HG02870 (cell line): ENCODE measurements at regions not wholly inside any gene's neighbourhood (a gene's known extent, or its start where the extent isn't known, plus 50 kb on each side); places are given as distances from the start of the nearest gene placed in this dataset.

Experiments used
- ATAC-seq: cut with Tn5 transposase; IDR thresholded peaks from one replicate; pipeline ENCODE4 v1.9.1; 2021; ENCODE audit warnings: mild to moderate bottlenecking, moderate library complexity; ENCODE audit not compliant: unreplicated experiment

DNA sequence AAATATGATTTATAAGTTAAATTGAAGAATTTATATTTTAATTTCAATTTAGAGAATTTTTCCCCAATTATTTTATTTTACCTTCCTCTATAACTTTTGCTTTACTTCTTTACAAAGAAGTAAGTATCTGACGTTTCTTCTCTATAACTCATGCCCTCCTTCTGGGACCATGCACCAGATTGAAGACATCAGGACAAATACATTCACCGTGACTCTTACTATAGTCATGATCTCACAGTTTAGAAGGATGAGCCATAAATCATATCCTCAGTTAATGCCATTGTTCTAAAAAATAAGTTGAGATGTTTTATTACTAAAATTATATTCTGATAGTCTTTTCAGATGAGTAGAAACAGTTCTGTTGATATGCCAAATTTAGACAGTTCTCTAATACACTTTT is 279.3 kb downstream of the TMX3 start:
- ATAC-seq, result no peak

DNA sequence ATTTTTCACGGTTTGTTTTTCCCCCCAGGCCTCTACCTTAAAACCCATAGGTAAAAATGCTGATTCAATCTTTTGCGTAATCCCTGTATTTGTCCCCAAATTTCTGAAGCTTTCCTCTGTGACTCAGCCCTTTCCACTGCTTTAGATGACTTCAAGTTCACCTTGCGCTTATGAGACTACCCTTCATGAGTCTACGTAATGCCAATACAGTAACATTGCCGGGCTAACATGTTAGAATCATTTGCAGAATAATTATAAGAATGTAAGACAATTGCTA is 283.0 kb downstream of the TMX3 start:
- ATAC-seq, result no peak

DNA sequence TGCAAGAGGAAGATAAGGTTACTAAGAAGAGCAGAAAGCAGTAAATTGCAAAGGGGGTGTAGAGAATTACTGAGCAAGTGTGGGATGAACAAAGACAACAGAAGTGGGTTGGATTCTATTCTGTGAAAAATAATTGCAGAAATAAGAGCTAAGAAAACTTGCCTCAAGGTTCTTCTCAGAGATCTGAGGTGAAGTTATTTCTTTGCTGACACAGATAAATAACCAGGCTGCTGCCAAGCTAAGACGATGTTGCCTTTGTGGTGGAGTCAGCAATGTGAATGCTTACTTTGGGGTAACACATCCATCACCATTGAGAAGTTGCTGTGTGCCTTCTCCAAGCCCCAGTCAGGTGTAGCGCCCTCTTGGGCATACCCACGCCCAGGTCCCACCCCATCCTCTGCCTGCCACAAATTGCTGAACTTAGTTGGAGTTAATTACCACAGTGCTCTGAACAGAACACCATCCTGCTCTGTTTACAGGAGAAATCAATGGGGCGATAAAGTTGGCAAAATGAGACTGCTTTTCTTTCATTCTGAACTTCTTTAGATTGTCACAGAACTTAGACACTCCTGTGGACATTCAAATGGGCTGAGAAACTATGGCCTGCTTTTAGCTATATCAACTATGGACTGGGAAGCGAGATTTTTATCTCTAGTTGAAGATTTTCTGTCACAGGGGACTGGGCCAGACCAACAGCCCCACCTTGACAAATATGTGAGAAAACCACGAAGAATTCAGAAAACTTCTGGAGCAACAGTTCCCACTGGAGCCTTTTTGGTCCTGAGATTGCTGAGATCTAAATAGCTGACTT is 283.6 kb downstream of the TMX3 start:
- no peak for ATAC-seq

DNA sequence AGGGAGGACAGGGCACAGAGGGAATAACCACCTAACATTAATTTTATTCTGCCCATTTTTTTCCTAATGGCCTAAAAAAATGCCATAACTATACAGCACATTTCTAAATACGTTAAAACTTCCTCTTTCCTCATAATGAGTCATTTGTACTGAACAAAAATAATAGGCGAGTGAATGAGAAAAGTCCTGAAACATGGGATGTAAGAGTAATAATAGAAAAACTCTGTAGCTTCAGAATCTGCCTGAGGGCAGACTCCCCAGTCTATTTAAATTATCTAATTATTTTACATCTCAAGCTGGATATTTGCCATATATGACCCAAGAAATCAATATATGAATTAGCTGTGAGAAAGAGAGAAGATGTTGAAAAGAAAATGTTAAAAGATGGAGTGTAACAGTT is 285.1 kb downstream of the TMX3 start:
- no peak for ATAC-seq

DNA sequence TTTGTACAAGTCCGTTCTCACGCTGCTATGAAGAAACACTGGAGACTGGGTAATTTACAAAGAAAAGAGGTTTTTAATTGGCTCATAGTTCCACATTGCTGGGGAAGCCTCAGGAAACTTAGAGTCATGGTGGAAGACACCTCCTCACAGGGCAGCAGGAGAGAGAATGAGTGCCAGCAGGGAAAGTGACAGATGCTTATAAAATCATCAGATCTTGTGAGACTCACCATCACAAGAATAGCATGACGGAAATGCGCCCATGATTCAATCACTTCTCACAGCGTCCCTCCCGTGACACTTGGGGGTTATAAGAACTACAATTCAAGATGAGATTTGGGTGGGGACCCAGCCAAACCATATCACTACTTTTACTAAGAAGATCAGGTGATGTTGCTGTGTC is 285.8 kb downstream of the TMX3 start:
- no peak for ATAC-seq

DNA sequence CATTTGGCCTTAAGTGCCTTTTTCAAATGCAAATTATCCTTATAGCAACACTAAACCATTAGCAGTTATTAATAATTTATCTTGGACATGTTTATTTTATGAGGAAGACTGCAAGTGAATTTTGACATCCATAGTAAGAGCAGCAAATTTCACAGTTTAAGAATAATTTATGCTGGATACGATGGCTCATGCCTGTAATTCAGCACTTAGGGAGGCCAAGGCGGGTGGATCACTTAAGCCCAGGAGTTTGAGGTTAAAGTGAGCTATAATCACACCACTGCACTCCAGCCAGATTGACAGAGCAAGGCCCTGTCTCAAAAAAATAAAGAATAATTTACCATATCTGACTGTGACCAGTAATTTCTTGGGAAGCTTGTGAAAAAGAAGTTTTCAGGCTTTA is 286.2 kb downstream of the TMX3 start:
- no peak for ATAC-seq

DNA sequence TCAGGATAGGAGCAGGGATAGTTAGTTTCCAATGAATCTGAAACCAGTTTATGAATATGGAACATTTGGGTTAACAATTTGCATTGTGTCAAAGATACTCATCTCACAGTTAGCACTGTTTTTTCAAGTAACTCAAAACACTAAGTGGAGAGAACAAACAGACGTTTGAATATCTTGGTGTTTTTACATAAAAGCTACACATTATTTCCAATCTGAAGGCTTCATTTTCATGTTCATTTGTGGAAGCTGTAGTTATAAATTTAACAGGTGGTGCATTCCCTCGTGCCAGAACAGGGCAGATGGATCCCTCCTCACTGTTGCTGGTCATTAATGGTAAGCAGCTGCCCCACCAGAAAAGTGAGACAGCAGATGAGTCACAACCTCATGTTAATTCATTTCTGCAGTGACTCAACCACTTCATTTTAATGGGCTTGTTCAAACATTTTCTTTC is 286.9 kb downstream of the TMX3 start:
- ATAC-seq, result no peak

DNA sequence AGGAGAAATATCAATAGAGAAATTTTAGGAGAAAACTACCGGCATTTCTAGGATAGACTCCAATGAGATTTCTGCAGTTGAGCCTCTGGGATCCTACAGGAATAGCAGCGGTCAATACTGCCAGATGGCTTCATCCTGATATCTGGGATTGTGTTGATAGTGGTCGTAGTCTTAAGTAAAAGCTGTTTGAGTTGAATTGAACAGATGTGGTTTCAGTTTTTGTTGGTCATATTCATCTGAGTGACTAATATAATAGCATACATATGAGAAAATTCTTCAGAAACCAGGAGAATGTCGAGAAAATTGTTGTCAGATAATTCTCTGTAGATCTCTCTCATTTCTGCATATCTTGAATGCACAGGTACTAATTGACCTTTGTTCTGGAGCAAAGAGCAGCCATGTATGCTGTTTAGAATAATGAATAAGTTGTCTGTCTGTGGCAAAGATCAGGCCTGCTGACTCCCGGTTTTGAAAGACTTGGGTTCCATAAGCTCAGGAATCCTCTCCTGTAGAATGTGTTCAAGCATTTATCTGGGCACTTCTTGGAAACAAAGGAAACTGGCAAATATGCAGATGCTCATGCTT is 288.1 kb downstream of the TMX3 start:
- no peak for ATAC-seq

DNA sequence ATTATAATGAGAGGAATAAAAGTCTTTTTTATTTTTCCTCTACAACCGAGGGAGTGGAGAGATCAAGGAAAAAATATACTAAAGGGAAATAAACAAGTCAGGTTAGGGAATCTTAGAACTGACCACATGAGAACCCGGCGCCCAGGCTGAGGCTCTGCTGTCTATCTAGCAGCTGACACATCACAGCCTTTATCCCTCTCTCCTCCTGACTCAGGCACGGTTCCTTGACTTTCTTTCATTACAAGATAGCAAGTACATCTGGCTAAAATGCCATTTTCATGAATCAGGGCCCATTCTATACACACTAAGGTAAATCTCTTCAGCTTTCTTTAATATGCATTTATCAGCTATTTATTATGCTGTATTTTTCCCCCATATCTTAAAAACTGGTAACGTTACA is 296.0 kb downstream of the TMX3 start:
- no peak for ATAC-seq

DNA sequence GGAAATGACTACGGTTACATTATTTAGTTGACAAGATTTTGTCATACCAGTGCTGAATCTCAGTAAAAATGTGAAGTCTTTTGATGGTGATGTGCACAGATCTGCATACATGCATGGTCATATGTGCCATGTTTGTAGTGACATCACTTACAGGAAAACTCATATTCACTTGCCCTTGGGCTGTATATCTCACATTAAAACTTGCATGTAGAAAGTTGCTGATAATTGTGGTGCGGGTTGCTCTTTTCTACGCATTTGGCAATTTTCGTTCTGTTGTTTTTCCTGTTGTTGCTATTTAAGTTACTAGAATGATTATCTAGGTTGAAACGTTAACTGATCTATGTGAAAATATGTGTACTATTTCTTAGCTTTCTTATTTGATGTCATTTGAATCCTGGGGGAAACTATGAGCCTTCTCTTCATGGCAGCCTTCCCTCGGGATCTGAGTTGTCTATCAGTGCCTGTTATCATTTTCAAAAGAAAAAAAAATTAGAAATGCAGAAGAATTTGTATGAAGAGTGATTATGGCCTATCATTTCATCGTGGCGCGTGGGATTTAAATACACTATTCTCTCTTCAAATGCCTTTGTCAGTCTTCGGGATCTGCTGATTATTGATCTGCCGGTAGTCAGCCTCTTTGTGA is 296.6 kb downstream of the TMX3 start:
- ATAC-seq, result no peak

DNA sequence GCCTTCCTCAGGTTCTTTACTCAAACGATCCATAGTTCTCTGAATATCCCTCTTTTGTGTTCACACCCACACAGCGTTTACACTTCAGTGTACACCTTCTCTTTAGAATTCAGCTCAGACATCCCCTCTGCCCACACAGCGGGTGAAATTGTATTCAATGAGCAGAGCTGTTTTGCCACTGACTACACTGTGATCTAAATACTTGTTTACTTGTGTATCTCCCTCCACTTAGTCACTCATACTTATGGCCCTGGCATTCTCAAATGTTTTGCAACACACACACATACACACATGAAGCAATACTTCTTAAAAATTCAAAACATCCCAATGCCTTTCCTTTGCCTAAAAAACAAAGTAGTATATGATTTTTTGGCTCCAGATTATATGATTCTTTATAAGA is 297.1 kb downstream of the TMX3 start:
- ATAC-seq, result no peak

DNA sequence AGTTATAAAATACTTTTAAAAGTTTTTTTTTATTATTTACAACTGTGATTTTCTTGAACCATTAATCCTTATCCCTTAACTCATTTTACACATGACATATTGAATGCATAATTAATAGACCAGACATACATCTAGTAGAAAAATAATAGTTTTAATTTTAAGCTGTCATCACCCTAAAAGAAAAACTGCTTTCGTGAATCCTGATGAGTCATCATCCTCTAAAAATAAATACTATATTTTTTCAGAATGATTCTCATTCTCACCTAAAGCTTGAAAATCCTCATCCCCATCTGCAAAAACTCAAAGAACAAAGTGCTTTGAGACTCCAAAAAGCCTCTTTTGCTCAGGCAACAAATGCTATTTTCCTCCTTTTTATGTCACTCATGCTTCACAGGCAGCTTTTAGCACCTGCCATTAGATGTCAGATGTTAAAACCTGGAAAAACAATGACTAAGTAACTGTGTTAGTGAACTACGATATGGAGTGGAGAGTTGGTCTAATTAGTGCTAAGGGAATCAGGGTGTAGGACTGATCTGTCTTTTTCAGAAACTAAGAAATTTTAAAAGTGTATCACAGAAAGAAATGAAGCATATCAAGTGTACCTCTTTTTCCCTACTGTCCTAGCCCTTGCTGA is 297.6 kb downstream of the TMX3 start:
- ATAC-seq, result no peak

DNA sequence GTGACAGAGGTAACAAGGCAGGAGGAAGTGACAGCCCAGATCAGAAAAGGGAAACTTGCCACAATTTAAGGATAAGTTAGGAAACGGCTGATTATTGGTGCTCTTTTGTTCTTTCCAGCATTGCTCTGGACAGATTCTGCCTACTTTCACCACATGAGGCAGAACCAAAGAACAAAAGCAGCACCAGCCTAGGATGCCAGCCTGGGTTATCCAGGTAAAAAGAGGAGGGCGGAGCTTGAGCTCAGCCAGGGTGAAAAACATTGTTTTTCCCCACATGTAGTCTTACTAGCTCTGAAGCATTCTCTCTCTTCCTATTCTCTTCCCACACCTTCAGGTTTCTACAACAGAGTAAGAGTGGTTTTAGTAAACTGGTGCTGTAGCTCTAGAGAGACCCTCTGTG is 300.5 kb downstream of the TMX3 start:
- ATAC-seq, result no peak

DNA sequence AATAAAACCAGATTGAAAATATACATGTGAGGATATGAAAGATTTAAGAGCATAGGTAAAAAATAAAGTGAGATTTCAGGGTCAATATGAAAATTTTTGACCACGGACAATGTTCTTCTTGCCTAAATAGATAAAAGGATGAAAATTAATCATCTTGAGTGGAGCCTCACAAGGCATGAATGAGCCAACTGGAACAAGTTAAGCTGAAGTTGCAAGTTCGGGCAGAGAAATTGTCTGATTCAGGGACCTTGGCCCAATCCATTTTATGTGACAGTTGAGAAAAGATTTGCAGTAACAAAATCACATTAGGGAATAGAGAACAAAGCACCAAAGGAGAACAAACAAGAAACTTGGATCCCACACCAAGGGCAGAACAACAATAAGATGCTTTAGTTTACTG is 305.3 kb downstream of the TMX3 start:
- no peak for ATAC-seq

DNA sequence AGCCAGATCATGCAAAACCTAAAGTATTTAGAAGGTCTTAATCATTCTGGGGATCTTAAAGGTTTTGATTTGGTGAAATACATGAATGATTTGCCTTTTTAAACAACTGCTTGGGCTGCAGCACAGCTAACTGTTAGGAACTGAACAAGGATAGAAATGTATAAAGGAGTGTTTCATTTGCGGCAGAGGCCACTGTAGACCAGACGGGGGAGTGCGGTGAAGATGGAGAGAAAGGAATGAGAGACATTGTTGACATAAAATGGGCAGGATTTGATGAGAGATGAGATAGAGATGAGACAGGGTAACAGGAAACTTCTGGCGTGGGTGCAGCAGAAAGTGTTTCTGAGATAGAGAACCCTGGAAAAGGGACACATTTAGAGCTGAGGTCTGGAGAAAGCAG is 308.1 kb downstream of the TMX3 start:
- no peak for ATAC-seq

DNA sequence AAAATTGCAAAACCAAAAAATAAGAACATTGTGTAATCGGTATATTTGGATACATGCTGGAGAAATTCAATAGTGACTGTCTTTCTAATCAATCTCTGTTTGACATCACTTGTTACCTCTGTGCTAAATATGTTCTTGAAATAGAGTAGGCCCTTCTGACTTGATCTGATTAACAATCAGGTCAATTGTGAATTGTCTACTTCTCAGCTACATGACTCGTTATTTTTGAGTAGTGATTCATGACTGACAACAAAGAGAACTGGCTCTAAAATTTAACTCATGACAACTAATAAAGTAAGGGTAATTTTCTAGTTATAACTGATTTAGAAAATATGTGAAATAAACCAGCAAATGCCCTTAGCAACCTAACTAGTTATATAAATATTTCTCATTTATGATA is 312.1 kb downstream of the TMX3 start:
- ATAC-seq, result no peak

DNA sequence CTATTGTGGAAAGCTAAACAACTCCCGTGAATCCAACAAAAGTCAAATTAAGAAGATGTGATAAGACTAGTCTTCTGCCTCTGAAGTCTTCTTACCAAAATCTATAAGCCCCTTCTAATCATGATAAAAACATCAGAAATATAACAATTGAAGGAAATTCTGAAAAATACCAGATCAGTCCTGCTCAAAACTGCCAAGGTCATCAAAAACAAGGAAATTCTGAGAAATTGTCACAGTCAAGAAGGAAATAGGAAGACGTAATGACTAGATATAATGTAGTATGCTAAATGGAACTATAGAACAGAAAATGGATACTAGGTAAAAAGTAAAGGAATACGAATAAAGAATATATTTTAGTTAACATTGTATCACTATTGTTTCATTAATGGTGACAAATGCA is 314.0 kb downstream of the TMX3 start:
- no peak for ATAC-seq

DNA sequence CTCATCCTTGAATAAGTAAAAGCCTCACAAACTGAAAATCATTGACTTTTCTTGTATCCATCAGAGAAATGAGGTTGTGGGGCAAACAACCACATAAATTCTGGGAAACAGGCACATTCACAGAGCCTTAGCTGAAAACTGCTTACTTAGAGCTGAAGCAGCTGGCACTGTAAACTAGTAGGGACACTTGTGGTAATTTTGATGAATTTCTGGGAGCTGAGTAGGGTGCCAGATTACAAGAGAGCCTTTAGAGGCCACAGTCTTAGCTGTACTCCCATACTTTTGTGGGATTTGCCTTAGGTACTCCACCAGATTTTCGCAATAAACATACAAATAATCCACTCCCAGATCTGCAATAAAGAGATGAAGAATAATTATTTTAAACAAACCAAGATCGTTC is 315.2 kb downstream of the TMX3 start:
- no peak for ATAC-seq

DNA sequence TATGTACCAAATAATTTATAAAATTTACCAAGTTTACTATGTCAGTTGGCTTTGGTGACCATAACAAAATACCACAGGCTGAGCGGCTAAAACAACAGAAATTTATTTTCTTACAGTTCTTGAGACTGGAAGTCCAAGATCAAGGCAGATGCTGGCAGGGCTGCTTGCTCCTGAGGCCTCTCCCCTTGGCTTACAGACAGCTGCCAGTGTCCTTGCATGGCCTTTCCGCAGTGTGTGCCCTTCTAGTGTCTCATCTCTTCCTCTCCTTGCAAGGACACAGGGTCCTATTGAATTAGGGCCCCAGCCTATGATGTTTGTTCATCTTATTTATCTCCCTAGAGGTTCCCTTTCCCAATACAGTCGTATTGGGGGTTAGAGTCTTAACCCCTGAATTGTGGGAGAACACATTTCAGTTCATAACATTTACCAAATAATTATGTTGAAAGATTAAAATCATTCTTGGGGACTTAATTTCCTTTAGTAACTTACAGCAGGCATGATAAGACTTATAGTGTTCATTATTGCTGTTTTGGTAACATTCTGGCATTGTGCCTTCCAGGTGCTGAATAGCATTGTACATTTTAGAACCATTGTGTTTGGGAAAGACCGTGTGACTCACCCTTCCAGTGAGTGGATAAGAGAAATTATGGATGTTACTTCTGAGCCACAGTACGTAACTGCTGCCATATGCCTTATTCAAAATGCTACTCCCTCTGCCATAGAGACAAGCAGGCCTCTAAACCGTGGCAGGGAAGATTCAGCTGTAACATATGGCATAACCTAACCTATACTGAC is 317.5 kb downstream of the TMX3 start:
- ATAC-seq, result no peak

DNA sequence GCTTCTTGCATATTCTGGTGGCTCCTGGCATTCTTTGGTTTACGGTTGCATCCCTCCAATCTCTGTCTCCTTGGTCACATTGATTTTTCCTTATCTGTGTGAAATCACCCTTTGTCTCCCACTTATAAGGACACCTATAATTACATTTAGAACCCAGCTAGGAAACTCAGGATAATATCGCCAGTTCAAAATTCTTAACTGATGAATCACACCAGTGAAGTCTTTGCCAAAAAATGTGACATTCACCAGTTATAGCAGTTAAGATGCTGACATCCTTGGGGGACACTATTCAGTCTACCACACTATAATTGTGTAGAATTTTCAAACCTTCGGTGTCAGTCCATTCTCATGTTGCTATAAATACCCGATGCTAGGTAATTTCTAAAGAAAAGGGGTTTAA is 320.2 kb downstream of the TMX3 start:
- no peak for ATAC-seq

DNA sequence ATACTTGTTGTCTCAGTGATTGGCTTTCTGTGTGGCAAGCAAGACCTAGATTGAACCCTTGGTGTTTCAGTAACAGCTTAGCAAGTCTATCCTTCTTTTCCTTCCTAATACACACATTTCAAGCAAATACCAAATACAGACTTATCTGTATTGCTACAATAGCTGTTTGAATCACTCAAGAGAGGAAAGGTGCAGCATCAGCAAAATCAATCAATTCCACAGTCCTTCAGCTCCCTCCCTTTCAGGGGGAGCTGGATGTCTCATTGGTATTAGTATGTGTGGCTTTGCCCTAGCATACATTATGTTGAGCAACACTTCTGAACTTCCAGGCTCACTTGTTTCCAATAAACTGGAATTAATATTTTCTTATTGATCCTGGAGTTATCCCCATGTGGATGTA is 323.1 kb downstream of the TMX3 start:
- no peak for ATAC-seq
